Omental fat pad (tissue), 3 donors: ENCODE measurements at regions not wholly inside any gene's neighbourhood (a gene's known extent, or its start where the extent isn't known, plus 50 kb on each side); places are given as distances from the start of the nearest gene placed in this dataset.

Source experiments
- ATAC-seq: fragments of 150-250 bp; one replicate; pipeline ENCODE4 v1.9.1; 2016; ENCODE audit warnings: mild to moderate bottlenecking, moderate library complexity; ENCODE audit not compliant: low FRiP score
- DNase-seq: peaks from one replicate; pipeline ENCODE4 v3.0.0-alpha.2; 2019; ENCODE audit warnings: low spot score
- TF ChIP-seq, protein P1 (sequence below), 3 donors: fragments of 450-650 bp; IDR thresholded peaks; one replicate each; pipeline ENCODE4 v1.5.1; 2016 to 2017; ENCODE audit warnings: antibody characterized with exemption in 3 of 3, mild to moderate bottlenecking in 3 of 3, moderate library complexity in 2 of 3

DNA sequence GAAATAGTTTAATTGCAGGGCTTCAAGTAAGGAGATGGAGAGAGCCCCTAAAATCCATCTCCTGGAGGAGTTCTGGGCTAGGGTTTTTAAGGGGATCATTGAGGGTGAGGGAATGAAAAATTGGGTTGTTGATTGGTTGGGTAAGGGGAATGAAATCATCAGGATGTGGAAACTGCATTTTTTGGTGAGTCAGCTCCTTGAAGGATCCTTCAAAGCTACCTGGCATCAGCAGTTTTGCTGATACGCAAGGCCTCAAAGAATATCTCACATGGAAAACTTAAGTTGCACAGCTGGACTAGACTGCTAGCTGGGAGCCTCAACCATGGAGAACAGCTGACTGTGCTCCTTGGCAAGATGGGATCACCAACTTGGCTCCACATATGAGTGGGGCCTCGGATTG is 136.7 kb downstream of the FGF10 start:
- ATAC-seq: no peak
- DNase-seq: no peak
- TF ChIP-seq, protein P1, sequence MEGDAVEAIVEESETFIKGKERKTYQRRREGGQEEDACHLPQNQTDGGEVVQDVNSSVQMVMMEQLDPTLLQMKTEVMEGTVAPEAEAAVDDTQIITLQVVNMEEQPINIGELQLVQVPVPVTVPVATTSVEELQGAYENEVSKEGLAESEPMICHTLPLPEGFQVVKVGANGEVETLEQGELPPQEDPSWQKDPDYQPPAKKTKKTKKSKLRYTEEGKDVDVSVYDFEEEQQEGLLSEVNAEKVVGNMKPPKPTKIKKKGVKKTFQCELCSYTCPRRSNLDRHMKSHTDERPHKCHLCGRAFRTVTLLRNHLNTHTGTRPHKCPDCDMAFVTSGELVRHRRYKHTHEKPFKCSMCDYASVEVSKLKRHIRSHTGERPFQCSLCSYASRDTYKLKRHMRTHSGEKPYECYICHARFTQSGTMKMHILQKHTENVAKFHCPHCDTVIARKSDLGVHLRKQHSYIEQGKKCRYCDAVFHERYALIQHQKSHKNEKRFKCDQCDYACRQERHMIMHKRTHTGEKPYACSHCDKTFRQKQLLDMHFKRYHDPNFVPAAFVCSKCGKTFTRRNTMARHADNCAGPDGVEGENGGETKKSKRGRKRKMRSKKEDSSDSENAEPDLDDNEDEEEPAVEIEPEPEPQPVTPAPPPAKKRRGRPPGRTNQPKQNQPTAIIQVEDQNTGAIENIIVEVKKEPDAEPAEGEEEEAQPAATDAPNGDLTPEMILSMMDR (IDR thresholded peaks at IDR 0.05): no peak

DNA sequence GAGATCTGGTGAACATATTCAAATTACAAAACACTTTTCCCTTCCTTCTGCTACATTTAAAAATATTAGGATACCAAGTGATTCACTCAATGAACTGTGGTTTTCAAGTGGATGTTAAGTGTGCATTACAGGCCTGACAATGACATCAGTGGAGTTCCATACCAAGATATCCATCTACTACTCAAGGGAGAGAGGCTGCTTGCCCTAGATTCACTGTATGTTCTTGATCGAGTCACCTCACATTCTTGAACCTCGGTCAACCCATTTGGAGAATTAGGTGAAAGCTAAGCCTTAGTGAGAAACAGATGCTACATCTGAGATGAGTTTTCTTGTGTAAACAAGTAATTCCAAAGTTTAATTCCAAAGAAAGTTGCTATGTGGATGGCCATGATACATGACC is 142.2 kb downstream of the FGF10 start:
- no peak for DNase-seq
- TF ChIP-seq, protein P1 (IDR thresholded peaks at IDR 0.05): no peak
- ATAC-seq: no peak

- ATAC-seq (no peak), DNase-seq (no peak)
- TF ChIP-seq, protein P1 (IDR thresholded peaks at IDR 0.05): no peak
These were observed 143.3 kb downstream of the FGF10 start for GRCh38 chr5:44245935-44246334.

- no peak for ATAC-seq
- TF ChIP-seq, protein P1 (IDR thresholded peaks at IDR 0.05): no peak
- DNase-seq: no peak
These were observed 146.4 kb downstream of the FGF10 start for GRCh38 chr5:44242791-44243190.

DNA sequence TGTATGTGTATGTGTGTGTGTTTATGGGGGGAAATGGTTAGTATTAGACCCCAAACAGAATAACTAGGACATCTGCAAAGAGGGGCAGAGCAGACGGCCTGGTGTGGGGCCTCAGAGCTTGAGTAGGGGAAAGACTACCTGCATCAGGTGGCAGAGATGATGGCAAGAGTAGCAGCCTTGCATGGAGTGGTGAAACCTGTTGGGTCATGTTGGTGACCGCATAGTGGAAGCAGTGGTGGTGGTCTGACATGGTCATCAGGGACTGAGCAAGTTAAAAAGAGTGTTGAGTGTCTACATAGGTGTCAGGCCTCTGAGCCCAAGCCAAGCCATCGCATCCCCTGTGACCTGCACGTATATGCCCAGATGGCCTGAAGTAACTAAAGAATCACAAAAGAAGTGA is 153.2 kb downstream of the FGF10 start:
- ATAC-seq (no peak), DNase-seq (no peak)
- TF ChIP-seq, protein P1 (IDR thresholded peaks at IDR 0.05): no peak

- TF ChIP-seq, protein P1 (IDR thresholded peaks at IDR 0.05): no peak
- no peak for DNase-seq
- no peak for ATAC-seq
These were observed 155.5 kb downstream of the FGF10 start for GRCh38 chr5:44233691-44234090.

DNA sequence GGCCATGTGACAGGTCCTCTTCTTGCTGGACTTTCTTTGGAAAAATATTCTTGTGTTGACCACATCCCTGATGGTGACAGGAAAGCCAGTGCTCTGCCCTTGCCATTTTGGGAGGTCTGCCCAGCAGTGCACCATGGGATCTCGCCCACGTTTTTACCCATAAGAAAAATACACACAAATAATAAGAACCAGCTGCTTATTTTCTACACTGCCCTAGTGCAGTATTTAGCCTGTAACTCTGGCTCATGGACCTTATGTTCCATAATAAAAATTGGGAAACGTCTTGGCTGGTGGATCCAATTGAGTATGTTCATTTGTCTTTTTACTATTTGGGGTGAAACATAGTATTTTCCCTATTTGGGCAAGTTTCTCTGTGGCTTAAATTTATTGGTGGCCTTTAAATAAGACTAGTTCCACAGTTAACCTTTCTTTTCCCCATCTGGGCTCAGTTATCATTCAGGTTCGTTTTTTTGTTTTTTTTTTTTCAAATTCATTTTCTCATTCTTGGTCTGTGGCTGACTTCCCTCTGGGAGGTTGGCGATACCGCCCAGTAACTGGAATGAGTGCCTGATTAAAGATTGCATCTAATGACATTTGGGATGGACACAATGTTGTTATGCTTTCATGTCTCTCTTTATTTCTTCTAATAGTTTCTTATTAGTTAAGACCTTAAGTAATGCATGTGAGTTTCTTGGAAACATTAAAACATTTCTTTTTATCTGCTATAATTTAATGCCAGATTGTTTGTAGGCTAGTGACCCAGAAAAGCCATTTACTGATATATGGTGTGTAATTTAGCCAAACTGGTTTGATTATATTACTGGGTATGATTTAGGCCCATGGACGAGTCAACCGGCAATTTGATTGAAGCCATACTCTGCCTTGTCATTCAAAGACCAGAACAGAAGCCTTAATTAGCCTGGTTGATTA is 163.7 kb downstream of the FGF10 start:
- TF ChIP-seq, protein P1 (IDR thresholded peaks at IDR 0.05): no peak
- DNase-seq (no peak), ATAC-seq (no peak)
